Cardiac fibroblast (primary cell): ENCODE measurements at regions not wholly inside any gene's neighbourhood (a gene's known extent, or its start where the extent isn't known, plus 50 kb on each side); places are given as distances from the start of the nearest gene placed in this dataset.
"Not testable (repeated sequence)": the region's sequence is repeated elsewhere in the genome, so short reads cannot be mapped to it uniquely, and the experiment has no call there.

Source experiments
- DNase-seq, 2 donors: peaks; one replicate each; pipeline versions ENCODE4 v3.0.0 to v3.0.0-alpha.2; 2010; ENCODE audit warnings: low read depth in 2 of 2
- H3K4me3 ChIP-seq, 2 donors: replicated peaks in 1 of 2; 1 replicate in 1 of 2; 2 replicates in 1 of 2; pipeline ENCODE4 v1.5.1; 2011; ENCODE audit warnings: low read depth in 2 of 2, low read length in 2 of 2, mild to moderate bottlenecking in 2 of 2, moderate library complexity in 1 of 2
- TF ChIP-seq, protein P1 (sequence below): IDR thresholded peaks from one replicate; pipeline ENCODE4 v1.5.1; 2011; ENCODE audit warnings: low read depth, mild to moderate bottlenecking, low read length, inconsistent platforms

DNA sequence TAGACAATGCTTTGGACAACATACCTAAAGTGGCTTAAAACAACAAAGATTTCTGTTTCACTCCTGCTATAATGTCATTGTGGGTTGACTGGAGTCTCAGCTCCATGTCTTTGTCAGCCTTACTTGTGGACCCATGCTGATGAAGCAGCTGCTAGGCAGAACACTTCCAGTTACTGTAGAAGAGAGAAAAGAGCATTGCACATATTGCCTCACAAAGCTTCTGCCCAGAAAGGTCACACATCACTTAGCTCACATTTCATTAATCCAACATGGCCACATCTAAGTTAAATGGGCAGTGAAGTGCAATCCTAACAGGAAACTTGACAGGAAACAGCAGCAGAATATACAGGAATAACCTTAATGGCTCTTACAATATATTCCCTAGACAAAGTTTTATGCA lies 480.5 kb upstream of the HTR1E start:
- TF ChIP-seq, protein P1, sequence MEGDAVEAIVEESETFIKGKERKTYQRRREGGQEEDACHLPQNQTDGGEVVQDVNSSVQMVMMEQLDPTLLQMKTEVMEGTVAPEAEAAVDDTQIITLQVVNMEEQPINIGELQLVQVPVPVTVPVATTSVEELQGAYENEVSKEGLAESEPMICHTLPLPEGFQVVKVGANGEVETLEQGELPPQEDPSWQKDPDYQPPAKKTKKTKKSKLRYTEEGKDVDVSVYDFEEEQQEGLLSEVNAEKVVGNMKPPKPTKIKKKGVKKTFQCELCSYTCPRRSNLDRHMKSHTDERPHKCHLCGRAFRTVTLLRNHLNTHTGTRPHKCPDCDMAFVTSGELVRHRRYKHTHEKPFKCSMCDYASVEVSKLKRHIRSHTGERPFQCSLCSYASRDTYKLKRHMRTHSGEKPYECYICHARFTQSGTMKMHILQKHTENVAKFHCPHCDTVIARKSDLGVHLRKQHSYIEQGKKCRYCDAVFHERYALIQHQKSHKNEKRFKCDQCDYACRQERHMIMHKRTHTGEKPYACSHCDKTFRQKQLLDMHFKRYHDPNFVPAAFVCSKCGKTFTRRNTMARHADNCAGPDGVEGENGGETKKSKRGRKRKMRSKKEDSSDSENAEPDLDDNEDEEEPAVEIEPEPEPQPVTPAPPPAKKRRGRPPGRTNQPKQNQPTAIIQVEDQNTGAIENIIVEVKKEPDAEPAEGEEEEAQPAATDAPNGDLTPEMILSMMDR: no peak
- H3K4me3 ChIP-seq: no peak overlapping the region
- no peak for DNase-seq

DNA sequence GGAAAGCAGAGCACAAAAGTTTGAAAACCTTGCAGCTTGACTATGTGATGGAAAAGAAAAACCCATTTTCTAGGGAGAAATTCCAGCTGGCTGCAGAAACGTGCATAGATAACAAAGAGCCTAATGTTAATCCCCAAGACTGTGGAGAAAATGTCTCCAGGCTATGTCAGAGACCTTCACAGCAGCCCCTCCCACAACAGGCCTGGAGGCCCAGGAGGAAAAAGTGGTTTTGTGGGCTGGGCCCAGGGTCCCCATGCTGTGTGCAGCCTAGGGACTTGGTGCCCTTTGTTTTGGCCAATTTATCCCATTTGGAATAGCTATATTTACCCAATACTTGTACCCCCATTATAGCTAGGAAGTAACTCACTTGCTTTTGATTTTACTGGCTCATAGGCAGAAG lies 484.1 kb upstream of the HTR1E start:
- H3K4me3 ChIP-seq: no peak overlapping the region
- no peak for DNase-seq
- TF ChIP-seq, protein P1: no peak

DNA sequence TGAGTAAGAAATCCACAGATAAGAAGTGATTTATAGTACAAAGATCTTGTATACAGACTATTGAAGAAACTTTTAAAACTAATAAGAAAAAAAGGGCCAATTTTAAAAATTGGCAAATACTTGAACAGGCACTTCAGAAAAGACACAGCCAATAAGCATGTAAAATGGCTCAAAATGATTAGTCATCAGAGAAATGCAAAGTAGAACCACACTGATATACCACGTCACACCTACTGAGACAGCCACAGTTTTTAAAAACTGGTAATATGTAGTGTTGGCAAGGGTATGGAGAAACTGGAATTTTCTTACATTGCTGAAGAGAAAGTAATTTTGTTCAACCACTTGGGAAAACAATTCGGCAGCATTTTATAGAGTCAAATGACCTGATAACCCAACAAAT lies 488.9 kb upstream of the HTR1E start:
- no peak for DNase-seq
- H3K4me3 ChIP-seq: no peak overlapping the region
- TF ChIP-seq, protein P1: no peak

DNA sequence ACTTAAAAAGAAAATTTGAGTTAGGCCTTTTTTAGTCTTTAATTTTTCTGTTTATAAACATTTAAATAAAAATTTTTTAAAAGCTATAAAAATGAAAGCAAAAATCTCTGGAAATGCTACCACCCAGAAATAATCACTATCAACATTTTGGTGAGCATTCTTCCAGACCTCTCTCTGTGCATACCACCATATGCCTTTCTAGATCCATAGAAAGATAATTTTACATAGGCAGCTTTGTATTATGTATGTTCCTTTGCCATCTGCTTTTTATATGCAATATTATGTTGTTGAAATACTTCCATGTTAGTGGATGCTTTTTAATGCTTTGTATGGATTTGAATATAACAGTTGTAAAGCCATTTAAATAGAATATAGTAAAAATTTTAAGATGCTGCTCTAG lies 496.7 kb upstream of the HTR1E start:
- DNase-seq: no peak
- no peak overlapping the region for H3K4me3 ChIP-seq
- TF ChIP-seq, protein P1: no peak

- TF ChIP-seq, protein P1: no peak
- no peak overlapping the region for H3K4me3 ChIP-seq
- no peak for DNase-seq
These were observed 513.8 kb upstream of the HTR1E start for GRCh38 chr6:86423571-86423970.

DNA sequence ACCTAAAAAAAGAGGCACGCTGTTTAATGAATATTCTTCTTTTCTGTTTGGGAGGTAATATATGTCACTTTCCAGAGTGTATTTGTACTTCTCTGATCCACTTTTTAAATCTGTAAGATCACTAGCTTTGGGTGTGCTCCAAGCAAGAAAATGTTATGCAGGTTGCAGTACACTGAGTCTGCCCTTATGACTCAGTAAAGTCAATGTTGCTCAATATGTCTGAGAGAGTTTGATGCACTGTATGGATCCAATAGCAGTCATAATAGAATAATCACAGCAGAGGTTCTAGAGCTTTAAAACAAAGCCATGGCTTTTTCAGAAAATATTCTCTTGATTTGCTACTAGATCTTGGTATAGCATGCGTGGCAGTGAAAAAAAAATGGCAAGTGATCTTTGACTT lies 525.3 kb upstream of the HTR1E start:
- no peak overlapping the region for H3K4me3 ChIP-seq
- no peak for DNase-seq
- TF ChIP-seq, protein P1: no peak

DNA sequence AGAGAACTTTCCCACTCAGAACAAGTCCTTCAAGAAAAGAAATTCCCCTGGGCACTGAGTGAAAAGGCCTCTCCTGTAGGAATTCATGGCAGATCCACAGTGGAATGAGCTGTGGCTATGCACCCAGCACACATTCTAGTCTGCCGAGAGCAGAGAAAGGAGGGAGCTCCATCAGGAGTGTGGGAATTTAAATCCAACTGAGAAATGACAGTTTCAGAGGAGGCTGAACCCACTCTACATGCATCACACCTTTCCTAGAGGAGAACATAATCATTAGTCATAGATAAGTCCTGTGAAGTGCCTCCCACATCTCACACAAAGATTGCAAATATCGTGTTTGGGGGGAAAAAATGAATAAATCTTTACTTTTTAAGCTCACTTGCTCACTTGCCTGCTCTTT lies 530.2 kb upstream of the HTR1E start:
- DNase-seq: no peak
- TF ChIP-seq, protein P1: no peak
- H3K4me3 ChIP-seq: no peak overlapping the region

GRCh38 chr6:86392850-86393249 lies 544.5 kb upstream of the HTR1E start:
- DNase-seq, H3K4me3 ChIP-seq: not testable (repeated sequence)
